ENCODE measurements at regions not wholly inside any gene's neighbourhood (a gene's known extent, or its start where the extent isn't known, plus 50 kb on each side); places are given as distances from the start of the nearest gene placed in this dataset.
A peak's percentile ranks its signal among the peaks of the same experiment; 100 is the strongest.
"Not testable (repeated sequence)": the region's sequence is repeated elsewhere in the genome, so short reads cannot be mapped to it uniquely, and the experiment has no call there.

- DNase-seq, result no peak
Observed at GRCh38 chr4:27668001-27668400, 807.4 kb downstream of the STIM2 start.

GRCh38 chr4:27678027-27678426, 817.4 kb downstream of the STIM2 start:
- no peak for DNase-seq

- DNase-seq, result peak; percentile 54
Observed at GRCh38 chr4:27684610-27685011, 824.0 kb downstream of the STIM2 start.

GRCh38 chr4:27685091-27685490, 824.5 kb downstream of the STIM2 start:
- no peak for DNase-seq

GRCh38 chr4:27685947-27686346, 825.3 kb downstream of the STIM2 start:
- no peak for DNase-seq

- peak; percentile 8 for DNase-seq
Observed at GRCh38 chr4:27692158-27692557, 831.5 kb downstream of the STIM2 start.

- no peak for DNase-seq
Observed at GRCh38 chr4:27692868-27693634, 832.4 kb downstream of the STIM2 start.

GRCh38 chr4:27696257-27696656, 835.6 kb downstream of the STIM2 start:
- DNase-seq, result not testable (repeated sequence)

- DNase-seq, result no peak
Observed at GRCh38 chr4:27701606-27702005, 841.0 kb downstream of the STIM2 start.

- DNase-seq, result peak; percentile 15
Observed at GRCh38 chr4:27702730-27703431, 842.2 kb downstream of the STIM2 start.

GRCh38 chr4:27703771-27704170, 843.1 kb downstream of the STIM2 start:
- no peak for DNase-seq

GRCh38 chr4:27711041-27711440, 850.4 kb downstream of the STIM2 start:
- no peak for DNase-seq

GRCh38 chr4:27714073-27714472, 853.4 kb downstream of the STIM2 start:
- no peak for DNase-seq

- DNase-seq, result peak; percentile 17
Observed at GRCh38 chr4:27716693-27717430, 856.2 kb downstream of the STIM2 start.

- DNase-seq, result no peak
Observed at GRCh38 chr4:27717431-27717755, 856.8 kb downstream of the STIM2 start.

GRCh38 chr4:27720010-27720766, 859.5 kb downstream of the STIM2 start:
- DNase-seq, result no peak

GRCh38 chr4:27721193-27721592, 860.6 kb downstream of the STIM2 start:
- DNase-seq, result no peak

- DNase-seq, result no peak
Observed at GRCh38 chr4:27728892-27729291, 868.3 kb downstream of the STIM2 start.

GRCh38 chr4:27742816-27743215, 882.2 kb downstream of the STIM2 start:
- DNase-seq, result no peak

GRCh38 chr4:27759611-27760575, 899.3 kb downstream of the STIM2 start:
- no peak for DNase-seq

- no peak for DNase-seq
Observed at GRCh38 chr4:27763830-27764525, 903.3 kb downstream of the STIM2 start.
